ENCODE measurements at regions not wholly inside any gene's neighbourhood (a gene's known extent, or its start where the extent isn't known, plus 50 kb on each side); places are given as distances from the start of the nearest gene placed in this dataset.

GRCh38 chr13:73387318-73387717, 328.5 kb downstream of the KLF5 start:
- H3K27me3 ChIP-seq (ENCODE audit: control insufficient read depth in 1 of 2, insufficient read depth in 2 of 2, low read length in 2 of 2): peaks cover 0 to 3% of the 10 kb centered on the region in 2 experiments
- Mint-ChIP-seq H3K4me3 (no peak overlapping the region), H3K4me1 (ENCODE audit: low read depth) (no peaks in the 10 kb centered on the region), H3K36me3 (ENCODE audit: low read depth) (no peaks in the 10 kb centered on the region), H3K27ac (no peak overlapping the region), H3K9me3 (no peaks in the 10 kb centered on the region), H3K27me3 (no peaks in the 10 kb centered on the region)
- ATAC-seq (ENCODE audit: poor library complexity): no peak
- ChIA-PET CTCF (no interaction called here), POLR2A (no interaction called here)
- no peaks in the 10 kb centered on the region for H3K36me3 ChIP-seq (ENCODE audit: insufficient read depth, low read length)
- DNase-seq: no peak
- H3K4me3 ChIP-seq (ENCODE audit: low read length): no peak overlapping the region
- intact Hi-C loops (cut with DNase I, micrococcal nuclease): no loop called here
- H3K4me1 ChIP-seq (ENCODE audit: insufficient read depth, low read length): no peaks in the 10 kb centered on the region
- no peak for TF ChIP-seq CTCF (IDR thresholded peaks at IDR 0.05)
- H3K9me3 ChIP-seq (ENCODE audit: control insufficient read depth in 1 of 2, insufficient read depth in 1 of 2, low read length in 2 of 2): no peaks in the 10 kb centered on the region
- no peak overlapping the region for H3K27ac ChIP-seq (ENCODE audit: low read depth in 1 of 2, low read length in 2 of 2)

- intact Hi-C loops (cut with DNase I, micrococcal nuclease): no loop called here
- Mint-ChIP-seq H3K9me3 (no peaks in the 10 kb centered on the region), H3K27ac (no peak overlapping the region), H3K36me3 (ENCODE audit: low read depth) (no peaks in the 10 kb centered on the region), H3K4me1 (ENCODE audit: low read depth) (no peaks in the 10 kb centered on the region), H3K4me3 (no peak overlapping the region), H3K27me3 (no peaks in the 10 kb centered on the region)
- CTCF ChIA-PET: no interaction called here
- H3K9me3 ChIP-seq (ENCODE audit: control insufficient read depth in 1 of 2, insufficient read depth in 1 of 2, low read length in 2 of 2): no peaks in the 10 kb centered on the region
- no peaks in the 10 kb centered on the region for H3K36me3 ChIP-seq (ENCODE audit: insufficient read depth, low read length)
- H3K27ac ChIP-seq (ENCODE audit: low read depth in 1 of 2, low read length in 2 of 2): no peak overlapping the region
- peaks cover 0 to 3% of the 10 kb centered on the region in 2 experiments for H3K27me3 ChIP-seq (ENCODE audit: control insufficient read depth in 1 of 2, insufficient read depth in 2 of 2, low read length in 2 of 2)
- DNase-seq (no peak), ATAC-seq (ENCODE audit: poor library complexity) (no peak)
- H3K4me1 ChIP-seq (ENCODE audit: insufficient read depth, low read length): no peaks in the 10 kb centered on the region
- POLR2A ChIA-PET: no interaction called here
- no peak overlapping the region for H3K4me3 ChIP-seq (ENCODE audit: low read length)
- TF ChIP-seq CTCF (IDR thresholded peaks at IDR 0.05): no peak
Observed at GRCh38 chr13:73385848-73386247, 327.0 kb downstream of the KLF5 start.

GRCh38 chr13:73372666-73373627, 314.1 kb downstream of the KLF5 start:
- H3K27ac ChIP-seq (ENCODE audit: low read depth in 1 of 2, low read length in 2 of 2): no peak overlapping the region
- no peaks in the 10 kb centered on the region for H3K27me3 ChIP-seq (ENCODE audit: control insufficient read depth in 1 of 2, insufficient read depth in 2 of 2, low read length in 2 of 2)
- TF ChIP-seq CTCF (IDR thresholded peaks at IDR 0.05): no peak
- no peak overlapping the region for H3K4me3 ChIP-seq (ENCODE audit: low read length)
- Mint-ChIP-seq H3K4me1 (ENCODE audit: low read depth) (no peaks in the 10 kb centered on the region), H3K27me3 (no peaks in the 10 kb centered on the region), H3K36me3 (ENCODE audit: low read depth) (no peaks in the 10 kb centered on the region), H3K9me3 (no peaks in the 10 kb centered on the region), H3K4me3 (no peak overlapping the region), H3K27ac (no peak overlapping the region)
- DNase-seq: no peak
- ChIA-PET POLR2A (no interaction called here), CTCF (no interaction called here)
- H3K36me3 ChIP-seq (ENCODE audit: insufficient read depth, low read length): no peaks in the 10 kb centered on the region
- no peak for ATAC-seq (ENCODE audit: poor library complexity)
- intact Hi-C loops (cut with DNase I, micrococcal nuclease): no loop called here
- no peaks in the 10 kb centered on the region for H3K4me1 ChIP-seq (ENCODE audit: insufficient read depth, low read length)
- no peaks in the 10 kb centered on the region for H3K9me3 ChIP-seq (ENCODE audit: control insufficient read depth in 1 of 2, insufficient read depth in 1 of 2, low read length in 2 of 2)
